Endodermal cell (in vitro differentiated cells): ENCODE measurements at regions not wholly inside any gene's neighbourhood (a gene's known extent, or its start where the extent isn't known, plus 50 kb on each side); places are given as distances from the start of the nearest gene placed in this dataset.

Experiments used
- DNase-seq: peaks from one replicate; pipeline ENCODE4 v3.0.0-alpha.2; 2017
- H3K27ac ChIP-seq: 2 replicates; pipeline ENCODE4 v1.5.1; 2013; ENCODE audit warnings: mild to moderate bottlenecking, low read depth, low read length, moderate library complexity
- H3K27me3 ChIP-seq: 2 replicates; pipeline ENCODE4 v1.6.1; 2013; ENCODE audit warnings: mild to moderate bottlenecking, low read length, moderate library complexity; ENCODE audit not compliant: insufficient read depth, control insufficient read depth, poor library complexity, severe bottlenecking
- H3K36me3 ChIP-seq: 2 replicates; pipeline ENCODE4 v1.7.0; 2013; ENCODE audit warnings: mild to moderate bottlenecking, low read length, moderate library complexity; ENCODE audit not compliant: control insufficient read depth, insufficient read depth
- H3K4me1 ChIP-seq: one replicate; pipeline ENCODE4 v1.7.0; 2013; ENCODE audit warnings: low read length; ENCODE audit not compliant: control insufficient read depth, insufficient read depth
- H3K4me3 ChIP-seq: 2 replicates; pipeline ENCODE4 v1.5.1; 2013; ENCODE audit warnings: mild to moderate bottlenecking, low read length, moderate library complexity
- H3K9ac ChIP-seq: 2 replicates; pipeline ENCODE4 v1.6.1; 2013; ENCODE audit warnings: mild to moderate bottlenecking, low read length, moderate library complexity; ENCODE audit not compliant: poor library complexity, severe bottlenecking; ENCODE audit errors: extremely low read depth
- H3K9me3 ChIP-seq: 2 replicates; pipeline ENCODE4 v1.6.1; 2013; ENCODE audit warnings: mild to moderate bottlenecking, low read length, moderate library complexity; ENCODE audit not compliant: control insufficient read depth
- H3K27ac Mint-ChIP-seq: 2 replicates; pipeline ENCODE4 v1.8.0; 2020; ENCODE audit warnings: mixed read lengths
- H3K27me3 Mint-ChIP-seq: 2 replicates; pipeline ENCODE4 v1.8.0; 2021; ENCODE audit warnings: mild to moderate bottlenecking, mixed read lengths; ENCODE audit not compliant: insufficient read depth
- H3K36me3 Mint-ChIP-seq: 2 replicates; pipeline ENCODE4 v1.8.0; 2020; ENCODE audit warnings: low read depth, mixed read lengths
- H3K4me1 Mint-ChIP-seq: 2 replicates; pipeline ENCODE4 v1.8.0; 2020; ENCODE audit warnings: mixed read lengths
- H3K4me3 Mint-ChIP-seq: 2 replicates; pipeline ENCODE4 v1.8.0; 2020; ENCODE audit warnings: mild to moderate bottlenecking, moderate library complexity, mixed read lengths
- H3K9me3 Mint-ChIP-seq: 2 replicates; pipeline ENCODE4 v1.8.0; 2020; ENCODE audit warnings: mild to moderate bottlenecking, mixed read lengths
- CTCF ChIP-seq: fragments of 200-600 bp; sonication (generic); conservative IDR thresholded peaks from 2 replicates; pipeline ENCODE4 v1.5.0; 2021; ENCODE audit warnings: antibody characterized with exemption, mild to moderate bottlenecking
- WGBS, 2 experiments: methylation state at CpG; one replicate each; pipeline versions ENCODE4 v1.1.5 to v1.1.7; 2013; ENCODE audit warnings: missing lambda C conversion rate in 2 of 2, mixed read lengths in 1 of 2; ENCODE audit not compliant: insufficient coverage in 1 of 2, insufficient read length in 1 of 2; 5-methylcytosine and 5-hydroxymethylcytosine counted together

- no peak overlapping the region for H3K4me3 Mint-ChIP-seq
- Histone ChIP-seq H3K9me3 (no peaks in the 10 kb centered on the region), H3K36me3 (no peaks in the 10 kb centered on the region), H3K4me3 (no peak overlapping the region), H3K4me1 (no peaks in the 10 kb centered on the region), H3K27me3 (no peaks in the 10 kb centered on the region), H3K27ac (no peak overlapping the region), H3K9ac (no peak overlapping the region)
- no peaks in the 10 kb centered on the region for H3K36me3 Mint-ChIP-seq
- TF ChIP-seq CTCF: no peak
- no peak overlapping the region for H3K27ac Mint-ChIP-seq
- no peaks in the 10 kb centered on the region for H3K9me3 Mint-ChIP-seq
- 92 to 94% methylated on average over 2 of the region's 2 CpGs for WGBS, 2 experiments
- no peak for DNase-seq
- H3K4me1 Mint-ChIP-seq: no peaks in the 10 kb centered on the region
- no peaks in the 10 kb centered on the region for H3K27me3 Mint-ChIP-seq
Observed at GRCh38 chr2:144690771-144691170, 170.9 kb upstream of the ZEB2 start.

GRCh38 chr2:144686518-144687215, 166.7 kb upstream of the ZEB2 start:
- Histone ChIP-seq H3K36me3 (no peaks in the 10 kb centered on the region), H3K9me3 (no peaks in the 10 kb centered on the region), H3K4me1 (no peaks in the 10 kb centered on the region), H3K27me3 (no peaks in the 10 kb centered on the region), H3K4me3 (no peak overlapping the region), H3K27ac (no peak overlapping the region), H3K9ac (no peak overlapping the region)
- 94 to 100% methylated on average over 1 to 2 of the region's 2 CpGs for WGBS, 2 experiments
- H3K4me3 Mint-ChIP-seq: no peak overlapping the region
- H3K4me1 Mint-ChIP-seq: no peaks in the 10 kb centered on the region
- no peaks in the 10 kb centered on the region for H3K27me3 Mint-ChIP-seq
- TF ChIP-seq CTCF: no peak
- DNase-seq: no peak
- H3K27ac Mint-ChIP-seq: no peak overlapping the region
- no peaks in the 10 kb centered on the region for H3K36me3 Mint-ChIP-seq
- no peaks in the 10 kb centered on the region for H3K9me3 Mint-ChIP-seq

DNA sequence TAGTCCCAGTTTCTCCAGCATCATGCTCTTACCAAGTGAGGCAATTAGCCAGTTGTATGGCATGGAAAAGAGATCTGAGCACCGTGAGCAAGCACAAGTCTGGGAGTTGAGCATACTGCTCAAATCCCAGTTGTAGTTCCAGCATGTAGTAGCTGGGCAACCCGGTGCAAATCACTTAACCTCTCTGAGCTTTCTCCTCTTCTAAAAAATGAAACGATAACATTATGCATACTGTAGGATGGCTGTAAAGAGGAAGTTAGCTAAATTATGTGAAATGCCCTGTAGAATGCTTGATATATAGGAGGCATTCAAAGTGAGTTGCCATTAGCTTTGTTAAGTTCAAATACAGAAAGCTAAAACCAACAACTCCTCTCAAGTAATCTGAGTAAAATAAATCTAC, 164.0 kb upstream of the ZEB2 start:
- Mint-ChIP-seq H3K27me3 (no peaks in the 10 kb centered on the region), H3K36me3 (no peaks in the 10 kb centered on the region), H3K4me3 (no peak overlapping the region), H3K27ac (no peak overlapping the region), H3K4me1 (no peaks in the 10 kb centered on the region), H3K9me3 (no peaks in the 10 kb centered on the region)
- Histone ChIP-seq H3K4me1 (no peaks in the 10 kb centered on the region), H3K36me3 (no peaks in the 10 kb centered on the region), H3K27ac (no peak overlapping the region), H3K9ac (no peak overlapping the region), H3K9me3 (no peaks in the 10 kb centered on the region), H3K27me3 (no peaks in the 10 kb centered on the region), H3K4me3 (no peak overlapping the region)
- TF ChIP-seq CTCF: no peak
- DNase-seq: no peak
- WGBS, 2 experiments: 94 to 100% methylated on average over 1 to 3 of the region's 3 CpGs
